DOHH2 (cell line): ENCODE measurements at regions not wholly inside any gene's neighbourhood (a gene's known extent, or its start where the extent isn't known, plus 50 kb on each side); places are given as distances from the start of the nearest gene placed in this dataset.

ENCODE experiments used
- H3F3A ChIP-seq: fragments of 200-600 bp; sonication (generic), shearing (Covaris generic); 2 replicates; pipeline ENCODE4 v1.6.0; 2016; ENCODE audit warnings: antibody characterized with exemption, mild to moderate bottlenecking; ENCODE audit not compliant: control insufficient read depth, insufficient read depth
- H3K27ac ChIP-seq: fragments of 200-600 bp; sonication (generic); 2 replicates; pipeline ENCODE4 v1.5.1; 2014; ENCODE audit warnings: low read depth, mild to moderate bottlenecking, low read length, moderate library complexity
- H3K27me3 ChIP-seq: fragments of 200-600 bp; sonication (generic); 2 replicates; pipeline ENCODE4 v1.6.1; 2014; ENCODE audit warnings: mild to moderate bottlenecking, low read length, mixed read lengths; ENCODE audit not compliant: control insufficient read depth
- H3K36me3 ChIP-seq: fragments of 200-600 bp; sonication (generic); 2 replicates; pipeline ENCODE4 v1.6.1; 2014; ENCODE audit warnings: mild to moderate bottlenecking, low read length, moderate library complexity, mixed read lengths; ENCODE audit not compliant: control insufficient read depth
- H3K4me1 ChIP-seq: fragments of 200-600 bp; sonication (generic); 2 replicates; pipeline ENCODE4 v1.6.1; 2014; ENCODE audit warnings: mild to moderate bottlenecking, low read length, mixed read lengths; ENCODE audit not compliant: control insufficient read depth
- H3K4me2 ChIP-seq: fragments of 200-600 bp; sonication (generic); 2 replicates; pipeline ENCODE4 v1.6.0; 2014; ENCODE audit warnings: mild to moderate bottlenecking, low read length, moderate library complexity
- H3K4me3 ChIP-seq: fragments of 200-600 bp; sonication (generic); 2 replicates; pipeline ENCODE4 v1.5.1; 2014; ENCODE audit warnings: mild to moderate bottlenecking, low read length, mixed read lengths
- H3K79me2 ChIP-seq: fragments of 200-600 bp; sonication (generic); 2 replicates; pipeline ENCODE4 v1.6.1; 2014; ENCODE audit warnings: mild to moderate bottlenecking, low read length, mixed read lengths; ENCODE audit not compliant: control insufficient read depth
- H3K9me2 ChIP-seq: fragments of 200-600 bp; sonication (generic); replicated peaks from 2 replicates; pipeline ENCODE4 v1.6.1; 2014; ENCODE audit warnings: mild to moderate bottlenecking, low read length, mixed read lengths; ENCODE audit not compliant: control insufficient read depth
- H3K9me3 ChIP-seq: fragments of 200-600 bp; sonication (generic); 2 replicates; pipeline ENCODE4 v1.6.1; 2014; ENCODE audit warnings: antibody characterized with exemption, low read length, mixed read lengths; ENCODE audit not compliant: control insufficient read depth, insufficient read depth
- H4K20me1 ChIP-seq: fragments of 200-600 bp; sonication (generic); 2 replicates; pipeline ENCODE4 v1.6.0; 2014; ENCODE audit warnings: low read depth, mild to moderate bottlenecking, antibody characterized with exemption, low read length, moderate library complexity; ENCODE audit not compliant: control insufficient read depth, insufficient read depth
- EZH2phosphoT487 ChIP-seq: fragments of 200-600 bp; sonication (generic); IDR thresholded peaks from 2 replicates; pipeline ENCODE4 v1.6.1; 2017; ENCODE audit warnings: borderline replicate concordance, mild to moderate bottlenecking, antibody characterized with exemption, low read length, moderate library complexity, mixed read lengths
- TF ChIP-seq, protein P1 (sequence below): fragments of 200-600 bp; sonication (generic); IDR thresholded peaks from one replicate; pipeline ENCODE4 v1.5.1; 2014; ENCODE audit warnings: antibody characterized with exemption, mild to moderate bottlenecking, low read depth, low read length; ENCODE audit not compliant: poor library complexity, severe bottlenecking

DNA sequence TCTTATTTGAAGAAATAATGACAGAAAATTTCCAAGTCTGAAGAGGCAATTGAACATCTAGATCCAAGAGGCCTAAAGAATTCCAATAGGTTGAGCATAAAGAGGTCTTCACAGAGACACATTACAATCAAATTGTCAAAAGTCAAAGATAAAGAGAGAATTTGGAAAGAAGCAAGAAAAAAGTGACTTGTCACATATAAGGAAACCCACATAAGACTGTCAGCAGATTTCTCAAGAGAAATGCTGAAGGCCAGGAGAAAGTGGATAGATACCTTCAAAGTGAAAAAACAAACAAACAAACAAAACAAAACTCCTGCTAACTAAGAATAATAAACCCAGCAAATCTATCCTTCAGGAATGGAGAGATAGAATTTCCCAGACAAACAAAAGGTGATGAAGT lies 118.1 kb upstream of the LGR5 start:
- no peaks in the 10 kb centered on the region for H3K4me1 ChIP-seq
- no peaks in the 10 kb centered on the region for H3K9me2 ChIP-seq
- H3K27ac ChIP-seq = no peak overlapping the region

DNA sequence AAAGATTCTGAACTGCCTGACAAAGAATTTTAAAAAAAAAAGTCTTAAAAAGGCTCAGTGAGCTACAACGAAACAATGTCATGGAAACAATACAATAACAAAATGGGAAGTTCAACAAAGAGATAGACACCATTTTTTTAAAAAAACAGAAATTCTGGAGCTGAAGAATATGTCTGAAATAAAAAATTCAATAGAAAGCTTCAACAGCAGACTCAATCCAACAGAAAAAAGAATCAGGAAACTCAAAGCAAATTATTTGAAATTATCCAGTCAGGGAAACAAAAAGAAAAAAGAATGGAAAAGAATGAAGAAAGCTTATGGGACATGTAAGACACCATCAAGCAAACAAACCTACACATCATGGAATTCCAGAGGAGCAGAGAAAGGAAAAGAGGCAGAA lies 118.5 kb upstream of the LGR5 start:
- H3K9me2 ChIP-seq = no peaks in the 10 kb centered on the region
- no peak overlapping the region for H3K4me3 ChIP-seq
- H3K79me2 ChIP-seq = no peaks in the 10 kb centered on the region
- no peak for TF ChIP-seq EZH2phosphoT487
- TF ChIP-seq, protein P1, sequence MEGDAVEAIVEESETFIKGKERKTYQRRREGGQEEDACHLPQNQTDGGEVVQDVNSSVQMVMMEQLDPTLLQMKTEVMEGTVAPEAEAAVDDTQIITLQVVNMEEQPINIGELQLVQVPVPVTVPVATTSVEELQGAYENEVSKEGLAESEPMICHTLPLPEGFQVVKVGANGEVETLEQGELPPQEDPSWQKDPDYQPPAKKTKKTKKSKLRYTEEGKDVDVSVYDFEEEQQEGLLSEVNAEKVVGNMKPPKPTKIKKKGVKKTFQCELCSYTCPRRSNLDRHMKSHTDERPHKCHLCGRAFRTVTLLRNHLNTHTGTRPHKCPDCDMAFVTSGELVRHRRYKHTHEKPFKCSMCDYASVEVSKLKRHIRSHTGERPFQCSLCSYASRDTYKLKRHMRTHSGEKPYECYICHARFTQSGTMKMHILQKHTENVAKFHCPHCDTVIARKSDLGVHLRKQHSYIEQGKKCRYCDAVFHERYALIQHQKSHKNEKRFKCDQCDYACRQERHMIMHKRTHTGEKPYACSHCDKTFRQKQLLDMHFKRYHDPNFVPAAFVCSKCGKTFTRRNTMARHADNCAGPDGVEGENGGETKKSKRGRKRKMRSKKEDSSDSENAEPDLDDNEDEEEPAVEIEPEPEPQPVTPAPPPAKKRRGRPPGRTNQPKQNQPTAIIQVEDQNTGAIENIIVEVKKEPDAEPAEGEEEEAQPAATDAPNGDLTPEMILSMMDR = no peak
- no peaks in the 10 kb centered on the region for H3K27me3 ChIP-seq
- H3K9me3 ChIP-seq = peaks cover 4% of the 10 kb centered on the region; the same call in 1 of the 2 replicates
- no peaks in the 10 kb centered on the region for H3F3A ChIP-seq
- H4K20me1 ChIP-seq = no peaks in the 10 kb centered on the region
- no peaks in the 10 kb centered on the region for H3K4me1 ChIP-seq
- H3K27ac ChIP-seq = no peak overlapping the region
- no peak overlapping the region for H3K4me2 ChIP-seq
- H3K36me3 ChIP-seq = no peaks in the 10 kb centered on the region

More for the DNA sequence above, 118.1 kb upstream of the LGR5 start:
- Histone ChIP-seq H4K20me1 (no peaks in the 10 kb centered on the region), H3K9me3 (peaks cover 4% of the 10 kb centered on the region; the same call in 1 of the 2 replicates), H3F3A (no peaks in the 10 kb centered on the region), H3K27me3 (no peaks in the 10 kb centered on the region), H3K4me2 (no peak overlapping the region), H3K36me3 (no peaks in the 10 kb centered on the region), H3K4me3 (no peak overlapping the region), H3K79me2 (no peaks in the 10 kb centered on the region)
- TF ChIP-seq, protein P1 = no peak
- no peak for TF ChIP-seq EZH2phosphoT487

DNA sequence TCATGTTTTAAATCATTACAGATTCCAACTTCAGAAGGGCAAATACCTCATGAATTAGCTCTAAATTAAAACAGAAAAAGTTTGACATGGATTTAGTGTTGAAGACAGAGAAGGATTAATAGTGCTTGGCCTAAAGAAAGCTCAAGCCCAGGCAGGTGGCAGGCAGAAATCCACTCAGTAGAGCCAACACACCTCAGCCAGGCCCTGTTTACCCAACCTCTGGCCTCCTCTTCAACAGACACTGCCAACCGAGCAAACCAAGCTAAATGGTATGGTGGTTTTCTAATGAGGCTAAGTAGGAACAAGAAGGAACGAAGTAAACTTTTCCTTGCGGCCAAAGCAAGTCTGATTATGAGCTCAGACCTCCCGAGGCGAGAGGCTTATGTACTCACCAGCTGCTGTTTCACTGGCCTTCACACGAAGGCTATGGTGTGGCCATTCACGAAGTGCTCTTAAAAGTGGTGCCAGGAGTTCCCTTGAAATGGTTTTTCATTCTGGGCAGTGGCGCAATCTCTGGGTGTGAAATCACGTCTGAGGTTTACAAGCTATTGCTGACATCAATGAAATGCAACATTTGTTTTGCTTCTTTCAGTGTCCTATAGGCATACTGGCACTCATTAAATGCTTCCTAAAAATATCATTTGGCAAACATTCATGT lies 124.1 kb upstream of the LGR5 start:
- H3F3A ChIP-seq = no peaks in the 10 kb centered on the region
- no peaks in the 10 kb centered on the region for H3K36me3 ChIP-seq
- H3K27me3 ChIP-seq = no peaks in the 10 kb centered on the region
- no peaks in the 10 kb centered on the region for H3K9me2 ChIP-seq
- no peaks in the 10 kb centered on the region for H4K20me1 ChIP-seq
- no peak for TF ChIP-seq EZH2phosphoT487
- TF ChIP-seq, protein P1 = no peak
- no peaks in the 10 kb centered on the region for H3K9me3 ChIP-seq
- no peak overlapping the region for H3K4me3 ChIP-seq
- H3K4me2 ChIP-seq = no peak overlapping the region
- H3K27ac ChIP-seq = no peak overlapping the region
- no peaks in the 10 kb centered on the region for H3K4me1 ChIP-seq
- H3K79me2 ChIP-seq = no peaks in the 10 kb centered on the region
